ENCODE measurements at regions not wholly inside any gene's neighbourhood (a gene's known extent, or its start where the extent isn't known, plus 50 kb on each side); places are given as distances from the start of the nearest gene placed in this dataset.

DNA sequence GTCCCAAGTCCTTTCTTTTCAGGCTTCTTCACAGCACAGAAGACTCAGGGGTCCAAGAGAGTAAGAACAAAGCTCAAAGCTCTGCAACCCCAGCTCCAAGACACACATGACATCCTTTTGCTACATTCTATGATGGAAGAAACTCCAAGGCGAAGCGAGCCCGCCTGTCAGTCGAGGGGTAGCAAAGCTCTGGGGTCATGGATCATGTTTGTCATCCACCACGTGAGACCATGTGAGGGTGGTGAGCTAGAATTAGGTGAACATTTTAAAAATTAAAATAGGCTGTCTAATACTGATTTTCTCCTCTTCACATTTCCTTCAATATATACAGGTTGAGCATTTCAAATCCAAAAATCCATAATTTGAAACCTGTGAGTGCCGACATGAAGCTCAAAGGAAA lies 189.6 kb downstream of the TTLL2 start:
- TF ChIP-seq ZNF175 (CRISPR knock-in tag; IDR thresholded peaks at IDR 0.05; ENCODE audit: low read depth) (no peak), CEBPB (tag; IDR thresholded peaks at IDR 0.05) (no peak), EZH2 (IDR thresholded peaks at IDR 0.05; ENCODE audit: borderline replicate concordance, low read depth, low read length) (no peak), FOS (IDR thresholded peaks at IDR 0.05; ENCODE audit: extremely low read depth, insufficient read length) (no peak), DDX20 (tag; IDR thresholded peaks at IDR 0.05; ENCODE audit: low read depth) (no peak)
